ENCODE measurements at regions not wholly inside any gene's neighbourhood (a gene's known extent, or its start where the extent isn't known, plus 50 kb on each side); places are given as distances from the start of the nearest gene placed in this dataset.

DNA sequence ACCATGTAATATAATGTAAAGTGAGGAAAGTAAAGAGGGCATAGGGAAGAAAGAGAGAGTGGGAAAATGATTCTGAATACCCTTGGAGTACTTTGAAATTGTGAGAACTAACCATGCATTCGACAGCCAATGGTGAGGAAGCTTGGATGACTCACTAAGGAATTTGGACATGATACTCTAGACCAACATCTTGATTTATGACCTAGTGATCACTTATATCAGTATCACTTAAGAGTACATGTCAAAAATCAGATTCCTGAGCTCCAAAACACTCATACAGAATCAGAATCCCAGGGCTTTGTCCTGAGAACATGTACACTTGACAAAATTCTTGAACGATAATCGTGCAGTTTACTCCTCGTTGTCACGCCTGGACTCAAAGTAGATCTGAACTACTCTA, 1899.8 kb upstream of the PIK3C3 start:
- TF ChIP-seq, protein P1, sequence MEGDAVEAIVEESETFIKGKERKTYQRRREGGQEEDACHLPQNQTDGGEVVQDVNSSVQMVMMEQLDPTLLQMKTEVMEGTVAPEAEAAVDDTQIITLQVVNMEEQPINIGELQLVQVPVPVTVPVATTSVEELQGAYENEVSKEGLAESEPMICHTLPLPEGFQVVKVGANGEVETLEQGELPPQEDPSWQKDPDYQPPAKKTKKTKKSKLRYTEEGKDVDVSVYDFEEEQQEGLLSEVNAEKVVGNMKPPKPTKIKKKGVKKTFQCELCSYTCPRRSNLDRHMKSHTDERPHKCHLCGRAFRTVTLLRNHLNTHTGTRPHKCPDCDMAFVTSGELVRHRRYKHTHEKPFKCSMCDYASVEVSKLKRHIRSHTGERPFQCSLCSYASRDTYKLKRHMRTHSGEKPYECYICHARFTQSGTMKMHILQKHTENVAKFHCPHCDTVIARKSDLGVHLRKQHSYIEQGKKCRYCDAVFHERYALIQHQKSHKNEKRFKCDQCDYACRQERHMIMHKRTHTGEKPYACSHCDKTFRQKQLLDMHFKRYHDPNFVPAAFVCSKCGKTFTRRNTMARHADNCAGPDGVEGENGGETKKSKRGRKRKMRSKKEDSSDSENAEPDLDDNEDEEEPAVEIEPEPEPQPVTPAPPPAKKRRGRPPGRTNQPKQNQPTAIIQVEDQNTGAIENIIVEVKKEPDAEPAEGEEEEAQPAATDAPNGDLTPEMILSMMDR (IDR thresholded peaks at IDR 0.05), result no peak
- no peak for TF ChIP-seq POLR2A (IDR thresholded peaks at IDR 0.05)

Data from testis (tissue), 2 donors.